ENCODE measurements at regions not wholly inside any gene's neighbourhood (a gene's known extent, or its start where the extent isn't known, plus 50 kb on each side); places are given as distances from the start of the nearest gene placed in this dataset.
"Not testable (repeated sequence)": the region's sequence is repeated elsewhere in the genome, so short reads cannot be mapped to it uniquely, and the experiment has no call there.

DNA sequence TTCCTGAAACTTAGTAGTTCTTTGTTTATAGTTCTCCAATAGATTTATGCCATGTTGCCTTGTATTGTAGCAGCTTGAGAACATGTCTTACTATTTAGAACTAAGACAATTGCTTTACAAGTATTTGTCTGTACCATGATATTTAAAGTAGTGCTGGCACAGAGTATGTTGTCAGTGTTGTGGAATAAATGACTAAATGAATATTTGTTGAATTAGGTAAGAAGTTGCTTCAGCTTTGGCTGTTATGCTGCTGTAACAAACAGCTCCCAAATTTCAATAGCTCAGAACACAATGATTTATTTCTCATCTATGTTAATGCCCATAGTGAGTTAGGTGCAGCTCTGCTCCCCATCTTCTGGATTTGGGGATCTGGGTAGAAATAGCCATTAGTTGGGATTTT is 90.2 kb upstream of the VCAM1 start:
- no peak for DNase-seq

DNA sequence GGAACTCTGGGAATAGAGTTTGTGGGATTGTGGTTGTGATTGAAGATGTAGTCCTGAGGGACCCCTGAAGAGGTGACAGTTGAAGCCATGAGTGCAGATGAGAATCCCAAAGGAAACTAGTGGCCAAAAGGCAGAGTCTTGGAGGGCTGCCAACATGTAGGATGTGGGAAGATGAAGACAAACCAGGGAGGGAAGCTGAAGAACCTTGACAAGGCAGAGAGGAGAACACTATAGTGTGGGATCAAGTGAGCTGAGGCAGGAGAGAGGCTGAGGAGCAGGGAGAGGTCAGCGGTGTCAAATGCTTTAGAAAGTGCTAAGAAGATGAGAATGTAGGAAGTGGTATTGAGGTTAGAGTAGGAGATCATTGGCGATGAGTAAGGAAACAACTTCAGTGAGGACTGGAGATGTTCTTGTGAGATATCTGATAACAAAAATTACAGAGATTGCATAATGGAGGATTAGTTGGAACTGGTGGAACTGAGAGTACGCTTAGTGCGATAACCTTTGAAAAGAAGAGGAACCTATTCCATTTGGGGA is 88.5 kb upstream of the VCAM1 start:
- no peak for DNase-seq

DNA sequence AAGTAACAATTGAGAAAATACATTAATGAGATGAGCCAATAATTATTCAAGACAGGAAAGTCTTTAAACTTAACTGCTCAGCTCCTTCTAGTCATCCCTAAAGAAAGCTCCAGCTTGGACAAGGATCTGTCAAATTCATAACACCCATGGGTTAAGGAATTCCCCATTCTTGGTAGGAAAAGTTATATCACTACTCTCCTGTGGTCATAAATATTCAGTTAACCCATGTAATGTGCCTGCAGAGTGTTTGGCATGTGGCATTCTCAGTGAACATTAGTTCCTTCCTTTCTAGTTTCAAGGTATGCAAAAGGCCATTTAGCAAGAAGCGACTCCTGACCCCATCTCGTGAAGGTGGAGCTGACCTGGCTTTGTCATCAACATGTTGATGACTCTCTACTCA is 76.7 kb upstream of the VCAM1 start:
- no peak for DNase-seq

DNA sequence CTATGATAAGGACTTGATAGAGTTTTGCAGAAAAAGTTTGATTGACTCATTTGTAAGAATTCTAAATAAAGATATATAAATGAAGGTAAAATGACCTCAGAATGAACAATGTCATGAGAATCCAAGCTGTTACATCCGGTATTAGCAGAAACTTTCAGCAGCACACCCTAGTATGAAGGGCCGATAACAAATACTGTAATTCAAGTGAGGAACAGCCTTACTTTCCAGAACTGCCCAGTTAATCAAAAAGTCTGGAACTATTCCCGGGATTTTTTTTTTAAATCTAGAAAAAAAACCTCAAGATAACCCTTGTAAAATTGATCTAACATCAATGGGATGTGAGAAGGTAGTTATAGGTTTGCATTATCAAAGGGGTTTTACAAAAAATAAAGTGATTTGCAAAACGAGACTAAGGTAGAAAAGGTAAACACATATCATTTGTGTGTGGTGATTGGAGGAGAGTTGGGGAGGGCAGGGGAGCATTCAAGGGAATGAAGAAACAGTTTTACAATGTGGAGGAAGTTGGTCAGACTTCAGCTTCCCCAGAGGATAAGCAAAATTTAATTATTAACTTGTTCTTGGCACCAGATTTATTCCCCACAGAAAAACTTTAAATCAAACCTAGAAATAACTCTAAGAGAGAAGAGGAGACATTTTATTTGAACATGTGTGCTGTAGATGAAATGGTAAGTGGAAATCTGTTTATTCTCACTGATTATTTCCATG is 75.9 kb upstream of the VCAM1 start:
- no peak for DNase-seq

DNA sequence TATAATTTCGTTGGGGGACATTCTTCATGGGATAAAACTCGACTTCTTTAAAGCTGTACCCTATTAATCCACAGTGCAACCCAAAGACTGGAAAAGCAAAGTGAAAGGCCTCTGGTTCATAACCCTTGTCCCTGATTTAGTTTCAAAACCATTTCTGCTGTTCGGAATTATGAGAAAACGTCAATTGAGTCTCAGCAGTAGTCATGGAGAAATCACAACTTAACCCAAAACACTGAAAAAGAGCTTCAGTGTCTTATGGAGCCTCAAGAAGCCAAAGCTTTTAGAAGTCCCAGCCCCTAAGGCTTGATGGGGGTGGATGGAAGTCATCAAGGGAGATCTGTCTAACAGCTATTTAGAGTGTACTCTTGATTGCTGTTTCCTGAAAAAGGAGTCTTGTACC is 73.5 kb upstream of the VCAM1 start:
- DNase-seq = no peak

DNA sequence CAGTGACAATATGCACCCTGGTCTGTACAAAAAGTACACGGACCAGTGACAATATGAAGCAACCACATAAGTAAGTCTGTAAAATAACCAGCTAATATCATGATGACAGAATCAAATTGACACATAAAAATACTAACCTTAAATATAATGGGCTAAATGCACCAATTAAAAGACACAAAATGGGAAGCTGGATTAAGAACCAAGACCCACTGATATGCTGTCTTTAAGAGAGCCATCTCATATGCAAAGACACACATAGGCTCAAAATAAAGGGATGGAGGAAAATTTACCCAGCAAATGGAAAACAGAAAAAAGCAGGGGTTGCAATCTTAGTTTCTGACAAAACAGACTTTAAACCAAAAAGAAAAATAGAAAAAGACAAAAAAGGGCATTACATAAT is 70.4 kb upstream of the VCAM1 start:
- DNase-seq = no peak

DNA sequence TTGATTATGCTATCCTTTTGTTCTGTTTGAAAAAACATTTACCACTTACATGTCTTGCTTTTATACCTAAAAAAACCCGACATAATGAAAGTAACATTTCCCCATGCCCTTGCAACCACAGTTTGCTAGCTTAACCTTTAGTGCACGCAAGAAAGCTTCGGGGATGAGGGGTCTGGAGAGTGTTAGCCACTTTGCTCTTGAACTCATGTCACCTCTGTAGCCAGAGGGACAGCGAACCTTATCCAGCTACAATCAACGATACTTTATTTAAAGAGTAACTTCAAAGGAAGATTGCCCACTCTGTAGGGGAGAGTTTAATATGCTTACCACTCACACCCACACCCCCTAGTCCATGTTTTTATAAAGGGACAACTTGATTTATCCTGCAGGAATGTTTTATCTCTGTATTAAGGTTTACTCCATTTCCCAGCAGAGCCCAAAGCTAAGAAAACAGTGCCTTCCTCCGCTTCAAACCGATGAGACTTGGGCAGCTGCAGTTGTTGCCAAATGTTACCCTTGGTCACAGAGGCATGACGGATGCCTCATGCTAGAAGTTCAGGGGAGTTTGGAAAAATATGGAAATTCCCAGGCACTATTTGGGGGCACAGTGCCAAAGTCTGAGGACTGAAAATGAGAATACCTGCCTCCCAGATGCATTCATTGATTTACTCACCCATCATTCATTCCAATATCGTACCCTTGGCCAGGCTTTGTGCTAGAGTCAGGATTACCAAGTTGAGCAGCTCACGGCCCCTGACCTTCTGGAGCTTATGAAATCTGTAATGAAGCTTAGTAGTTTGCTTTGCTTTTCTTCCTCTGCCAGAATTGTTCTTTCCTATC is 61.4 kb upstream of the VCAM1 start:
- no peak for DNase-seq

DNA sequence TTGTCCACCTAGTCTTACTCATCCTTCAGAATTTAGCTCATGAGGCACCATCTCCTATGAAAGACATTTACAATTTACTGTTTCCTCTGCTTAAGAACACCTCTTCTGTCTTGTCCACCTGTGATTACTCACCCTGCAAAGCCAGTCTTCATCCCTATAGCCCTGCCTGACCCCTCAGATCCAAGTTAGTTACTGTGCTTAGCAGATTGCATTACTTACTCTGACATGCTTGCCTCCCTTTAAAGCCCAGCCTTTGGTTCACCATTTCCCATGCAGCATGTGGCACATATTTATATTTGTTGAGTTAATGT is 60.9 kb upstream of the VCAM1 start:
- DNase-seq = no peak

DNA sequence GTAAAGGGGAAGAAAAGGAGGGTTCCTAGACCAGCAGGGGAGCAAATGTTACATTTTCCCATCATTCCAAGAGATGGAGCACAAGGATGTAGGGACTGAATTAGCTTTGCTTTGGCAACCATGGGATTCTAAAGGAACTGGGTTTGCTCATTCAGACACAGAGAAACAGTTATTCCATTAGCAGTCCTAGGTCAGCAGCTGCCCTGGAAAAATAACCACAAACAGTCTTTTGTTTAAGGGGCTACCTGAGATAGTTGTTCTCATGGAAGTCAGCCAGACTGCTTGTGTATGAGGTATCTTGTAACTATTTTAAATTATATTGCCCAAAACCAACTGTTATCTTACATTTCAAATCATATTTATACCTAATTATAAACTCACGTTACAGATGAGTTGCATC is 58.4 kb upstream of the VCAM1 start:
- no peak for DNase-seq

DNA sequence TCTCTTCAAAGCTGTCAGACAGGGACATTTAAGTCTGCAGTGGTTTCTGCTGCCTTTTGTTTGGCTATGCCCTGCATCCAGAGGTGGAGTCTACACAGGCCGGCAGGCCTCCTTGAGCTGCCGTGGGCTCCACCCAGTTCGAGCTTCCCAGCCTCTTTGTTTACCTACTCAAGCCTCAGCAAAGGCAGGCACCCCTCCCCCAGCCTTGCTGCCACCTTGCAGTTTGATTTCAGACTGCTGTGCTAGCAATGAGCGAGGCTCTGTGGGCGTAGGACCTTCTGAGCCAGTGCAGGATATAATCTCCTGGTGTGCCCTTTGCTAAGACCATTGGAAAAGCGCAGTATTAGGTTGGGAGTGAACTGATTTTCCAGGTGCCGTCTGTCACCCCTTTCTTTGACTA is 51.0 kb upstream of the VCAM1 start:
- not testable (repeated sequence) for DNase-seq
